ENCODE measurements at regions not wholly inside any gene's neighbourhood (a gene's known extent, or its start where the extent isn't known, plus 50 kb on each side); places are given as distances from the start of the nearest gene placed in this dataset.
"Not testable (repeated sequence)": the region's sequence is repeated elsewhere in the genome, so short reads cannot be mapped to it uniquely, and the experiment has no call there.

DNA sequence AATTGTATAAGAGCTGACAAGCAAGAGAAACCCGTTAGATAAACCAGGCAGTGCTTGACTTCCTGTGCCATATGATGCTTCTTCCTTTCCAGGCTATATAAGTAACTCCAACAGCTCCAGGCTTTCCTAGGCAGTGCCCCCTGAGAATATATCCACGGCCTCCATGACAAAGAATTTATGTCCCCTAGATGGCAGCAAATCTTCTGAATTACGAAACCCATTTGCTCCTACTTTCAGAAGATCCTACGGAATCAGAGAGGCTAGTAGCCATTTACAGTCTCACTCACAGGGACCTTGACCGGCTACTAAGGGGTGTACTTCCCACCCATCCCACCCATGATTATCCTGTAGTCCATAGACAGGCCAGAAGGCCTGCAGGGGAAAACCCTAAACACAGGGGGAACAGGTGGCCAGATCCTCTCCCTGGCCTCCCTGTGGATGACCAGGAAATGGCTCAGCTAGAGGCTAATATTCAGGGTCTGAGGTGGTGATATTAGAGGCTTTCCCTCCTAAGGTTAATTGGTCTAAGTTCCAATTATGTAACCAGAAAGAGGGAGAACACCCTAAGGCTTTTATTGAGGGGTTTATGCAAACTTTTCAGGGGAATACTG lies 77.2 kb upstream of the DCD start:
- Histone ChIP-seq H3K4me2 (ENCODE audit: low read depth, low read length, poor library complexity, severe bottlenecking) (no peak overlapping the region), H3K9me2 (replicated peaks; ENCODE audit: insufficient read depth, low read length) (no peaks in the 10 kb centered on the region), H3K36me3 (ENCODE audit: insufficient read depth, low read length) (no peaks in the 10 kb centered on the region), H3K9ac (ENCODE audit: low read length) (no peak overlapping the region), H4K20me1 (ENCODE audit: insufficient read depth, low read depth, low read length) (no peaks in the 10 kb centered on the region), H3K27me3 (ENCODE audit: low read length) (no peaks in the 10 kb centered on the region), H2AFZ (ENCODE audit: low read length) (no peak overlapping the region), H3K4me3 (ENCODE audit: low read length) (no peak overlapping the region), H3K4me1 (ENCODE audit: low read length) (peaks cover 3% of the 10 kb centered on the region; the same call in 1 of the 2 replicates), H3K79me2 (ENCODE audit: low read length) (no peaks in the 10 kb centered on the region), H3K27ac (ENCODE audit: low read length) (no peak overlapping the region), H3K9me3 (ENCODE audit: low read length) (no peaks in the 10 kb centered on the region)
- peak; percentile 46 for DNase-seq

- Histone ChIP-seq H3K9me2 (replicated peaks; ENCODE audit: insufficient read depth, low read length) (no peaks in the 10 kb centered on the region), H3K27ac (ENCODE audit: low read length) (no peak overlapping the region)
- DNase-seq = peak; percentile 75
Observed at GRCh38 chr12:54723379-54724256, 75.5 kb upstream of the DCD start.

GRCh38 chr12:54721312-54721711 lies 73.1 kb upstream of the DCD start:
- Histone ChIP-seq H2AFZ (ENCODE audit: low read length) (no peak overlapping the region), H3K4me3 (ENCODE audit: low read length) (no peak overlapping the region), H3K79me2 (ENCODE audit: low read length) (no peaks in the 10 kb centered on the region), H3K9me2 (replicated peaks; ENCODE audit: insufficient read depth, low read length) (no peaks in the 10 kb centered on the region), H3K36me3 (ENCODE audit: insufficient read depth, low read length) (no peaks in the 10 kb centered on the region), H3K27ac (ENCODE audit: low read length) (no peak overlapping the region), H3K4me2 (ENCODE audit: low read depth, low read length, poor library complexity, severe bottlenecking) (no peak overlapping the region), H4K20me1 (ENCODE audit: insufficient read depth, low read depth, low read length) (no peaks in the 10 kb centered on the region), H3K27me3 (ENCODE audit: low read length) (no peaks in the 10 kb centered on the region), H3K9ac (ENCODE audit: low read length) (no peak overlapping the region), H3K4me1 (ENCODE audit: low read length) (no peaks in the 10 kb centered on the region), H3K9me3 (ENCODE audit: low read length) (no peaks in the 10 kb centered on the region)
- no peak for DNase-seq

More at GRCh38 chr12:54723379-54724256, 75.5 kb upstream of the DCD start:
- no peak overlapping the region for H3K4me3 ChIP-seq (ENCODE audit: low read length)
- no peak overlapping the region for H2AFZ ChIP-seq (ENCODE audit: low read length)
- no peaks in the 10 kb centered on the region for H4K20me1 ChIP-seq (ENCODE audit: insufficient read depth, low read depth, low read length)
- H3K4me1 ChIP-seq (ENCODE audit: low read length) = no peaks in the 10 kb centered on the region
- no peaks in the 10 kb centered on the region for H3K36me3 ChIP-seq (ENCODE audit: insufficient read depth, low read length)
- H3K4me2 ChIP-seq (ENCODE audit: low read depth, low read length, poor library complexity, severe bottlenecking) = no peak overlapping the region
- H3K9me3 ChIP-seq (ENCODE audit: low read length) = no peaks in the 10 kb centered on the region
- no peaks in the 10 kb centered on the region for H3K27me3 ChIP-seq (ENCODE audit: low read length)
- H3K9ac ChIP-seq (ENCODE audit: low read length) = no peak overlapping the region
- H3K79me2 ChIP-seq (ENCODE audit: low read length) = no peaks in the 10 kb centered on the region

GRCh38 chr12:54719691-54720090 lies 71.5 kb upstream of the DCD start:
- Histone ChIP-seq H3K4me2 (ENCODE audit: low read depth, low read length, poor library complexity, severe bottlenecking) (no peak overlapping the region), H3K9ac (ENCODE audit: low read length) (no peak overlapping the region), H3K27me3 (ENCODE audit: low read length) (no peaks in the 10 kb centered on the region), H4K20me1 (ENCODE audit: insufficient read depth, low read depth, low read length) (no peaks in the 10 kb centered on the region), H3K36me3 (ENCODE audit: insufficient read depth, low read length) (no peaks in the 10 kb centered on the region), H3K9me3 (ENCODE audit: low read length) (no peaks in the 10 kb centered on the region), H2AFZ (ENCODE audit: low read length) (no peak overlapping the region), H3K4me3 (ENCODE audit: low read length) (no peak overlapping the region), H3K27ac (ENCODE audit: low read length) (no peak overlapping the region), H3K9me2 (replicated peaks; ENCODE audit: insufficient read depth, low read length) (no peaks in the 10 kb centered on the region), H3K79me2 (ENCODE audit: low read length) (no peaks in the 10 kb centered on the region), H3K4me1 (ENCODE audit: low read length) (no peaks in the 10 kb centered on the region)
- DNase-seq = no peak

DNA sequence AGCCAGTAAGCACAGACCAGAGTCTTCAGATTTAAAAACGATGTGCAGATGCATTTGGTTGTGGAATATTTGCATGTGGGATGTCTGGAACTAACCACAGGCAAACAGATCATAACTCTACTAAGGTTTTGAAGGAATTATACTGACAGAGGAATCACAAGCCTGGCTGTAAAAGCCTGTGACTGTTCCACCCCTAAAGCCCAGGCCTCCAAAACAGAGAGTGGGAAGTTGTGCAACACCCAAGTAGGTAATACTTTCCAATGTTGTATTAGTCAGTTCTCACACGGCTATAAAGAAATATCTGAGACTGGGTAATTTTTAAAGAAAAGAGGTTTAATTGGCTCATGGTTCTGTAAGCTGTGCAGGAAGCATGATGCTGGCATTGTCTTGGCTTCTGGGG lies 68.1 kb upstream of the DCD start:
- H3K27ac ChIP-seq (ENCODE audit: low read length) = no peak overlapping the region
- H3K4me2 ChIP-seq (ENCODE audit: low read depth, low read length, poor library complexity, severe bottlenecking) = no peak overlapping the region
- H3K4me3 ChIP-seq (ENCODE audit: low read length) = no peak overlapping the region
- no peak overlapping the region for H3K9ac ChIP-seq (ENCODE audit: low read length)
- no peak for DNase-seq
- H3K79me2 ChIP-seq (ENCODE audit: low read length) = no peaks in the 10 kb centered on the region
- H3K27me3 ChIP-seq (ENCODE audit: low read length) = no peaks in the 10 kb centered on the region
- no peaks in the 10 kb centered on the region for H3K9me3 ChIP-seq (ENCODE audit: low read length)
- H3K4me1 ChIP-seq (ENCODE audit: low read length) = no peaks in the 10 kb centered on the region
- H2AFZ ChIP-seq (ENCODE audit: low read length) = no peak overlapping the region
- H3K9me2 ChIP-seq (replicated peaks; ENCODE audit: insufficient read depth, low read length) = no peaks in the 10 kb centered on the region
- no peaks in the 10 kb centered on the region for H3K36me3 ChIP-seq (ENCODE audit: insufficient read depth, low read length)
- no peaks in the 10 kb centered on the region for H4K20me1 ChIP-seq (ENCODE audit: insufficient read depth, low read depth, low read length)

- not testable (repeated sequence) for H3K27me3 ChIP-seq (ENCODE audit: low read length); DNase-seq; H3K9me2 ChIP-seq (replicated peaks; ENCODE audit: insufficient read depth, low read length); H3K36me3 ChIP-seq (ENCODE audit: insufficient read depth, low read length); H3K79me2 ChIP-seq (ENCODE audit: low read length); H3K9me3 ChIP-seq (ENCODE audit: low read length); H2AFZ ChIP-seq (ENCODE audit: low read length); H3K27ac ChIP-seq (ENCODE audit: low read length); H3K9ac ChIP-seq (ENCODE audit: low read length); H3K4me3 ChIP-seq (ENCODE audit: low read length); H3K4me2 ChIP-seq (ENCODE audit: low read depth, low read length, poor library complexity, severe bottlenecking); H4K20me1 ChIP-seq (ENCODE audit: insufficient read depth, low read depth, low read length); H3K4me1 ChIP-seq (ENCODE audit: low read length)
Observed at GRCh38 chr12:54713876-54714275, 65.7 kb upstream of the DCD start.

DNA sequence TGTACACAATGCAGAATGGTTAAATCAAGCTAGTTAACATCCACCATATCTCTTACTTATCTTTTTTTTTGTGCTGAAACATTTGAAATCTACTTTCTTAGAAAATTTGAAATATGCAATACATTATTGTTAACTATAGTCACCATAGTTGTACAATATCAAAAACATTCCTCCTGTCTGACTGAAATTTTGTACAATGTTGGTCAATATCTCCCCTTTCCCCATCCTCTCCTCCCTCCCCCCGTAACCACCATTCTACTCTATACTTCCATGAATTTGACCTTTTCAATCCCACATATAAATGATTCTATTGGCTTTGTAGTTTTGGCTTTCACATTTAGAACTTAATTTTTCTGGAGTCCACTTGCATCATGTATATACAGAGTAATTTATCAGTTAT lies 63.5 kb upstream of the DCD start:
- H3K27me3 ChIP-seq (ENCODE audit: low read length) = no peaks in the 10 kb centered on the region
- no peaks in the 10 kb centered on the region for H3K79me2 ChIP-seq (ENCODE audit: low read length)
- H3K4me3 ChIP-seq (ENCODE audit: low read length) = no peak overlapping the region
- no peaks in the 10 kb centered on the region for H4K20me1 ChIP-seq (ENCODE audit: insufficient read depth, low read depth, low read length)
- DNase-seq = no peak
- H3K36me3 ChIP-seq (ENCODE audit: insufficient read depth, low read length) = no peaks in the 10 kb centered on the region
- H3K27ac ChIP-seq (ENCODE audit: low read length) = no peak overlapping the region
- H3K9me3 ChIP-seq (ENCODE audit: low read length) = no peaks in the 10 kb centered on the region
- H3K9me2 ChIP-seq (replicated peaks; ENCODE audit: insufficient read depth, low read length) = no peaks in the 10 kb centered on the region
- no peak overlapping the region for H2AFZ ChIP-seq (ENCODE audit: low read length)
- no peaks in the 10 kb centered on the region for H3K4me1 ChIP-seq (ENCODE audit: low read length)
- no peak overlapping the region for H3K4me2 ChIP-seq (ENCODE audit: low read depth, low read length, poor library complexity, severe bottlenecking)
- no peak overlapping the region for H3K9ac ChIP-seq (ENCODE audit: low read length)

GRCh38 chr12:54708826-54709225 lies 60.7 kb upstream of the DCD start:
- Histone ChIP-seq H3K4me2 (ENCODE audit: low read depth, low read length, poor library complexity, severe bottlenecking) (no peak overlapping the region), H3K36me3 (ENCODE audit: insufficient read depth, low read length) (no peaks in the 10 kb centered on the region), H3K27ac (ENCODE audit: low read length) (no peak overlapping the region), H4K20me1 (ENCODE audit: insufficient read depth, low read depth, low read length) (no peaks in the 10 kb centered on the region), H3K4me1 (ENCODE audit: low read length) (peaks cover 3% of the 10 kb centered on the region; the same call in 1 of the 2 replicates), H3K4me3 (ENCODE audit: low read length) (no peak overlapping the region), H3K9me3 (ENCODE audit: low read length) (no peaks in the 10 kb centered on the region), H3K9me2 (replicated peaks; ENCODE audit: insufficient read depth, low read length) (no peaks in the 10 kb centered on the region), H3K79me2 (ENCODE audit: low read length) (no peaks in the 10 kb centered on the region), H2AFZ (ENCODE audit: low read length) (no peak overlapping the region), H3K9ac (ENCODE audit: low read length) (no peak overlapping the region), H3K27me3 (ENCODE audit: low read length) (no peaks in the 10 kb centered on the region)
- no peak for DNase-seq
